NCI-H1436 treated with DMSO at 0.1 percent for 48 hours (cell line): ENCODE measurements at regions not wholly inside any gene's neighbourhood (a gene's known extent, or its start where the extent isn't known, plus 50 kb on each side); places are given as distances from the start of the nearest gene placed in this dataset.
"Not testable (repeated sequence)": the region's sequence is repeated elsewhere in the genome, so short reads cannot be mapped to it uniquely, and the experiment has no call there.

Experiments used
- DNase-seq: peaks from one replicate; lab custom pipeline; 2025; lab: John Stamatoyannopoulos, UW

DNA sequence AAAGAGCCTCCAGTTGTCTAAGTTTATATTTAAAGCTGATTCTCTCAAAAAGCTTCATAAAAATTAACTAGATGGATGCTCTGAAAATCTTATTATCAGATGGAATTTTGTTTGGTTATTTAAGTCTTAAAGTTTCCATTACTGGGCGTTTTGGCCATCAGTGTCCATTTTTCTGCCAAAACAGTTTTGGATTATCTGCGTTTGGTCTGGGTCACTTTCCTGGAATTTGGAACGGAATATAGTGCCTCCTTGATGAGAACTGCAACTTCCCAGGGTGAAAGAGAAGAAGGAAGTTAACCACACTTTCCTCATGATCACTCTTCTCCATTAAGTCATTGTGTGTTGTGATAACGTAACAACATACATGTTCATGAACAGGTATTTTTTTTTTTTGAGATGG, 764.9 kb upstream of the AUTS2 start:
- no peak for DNase-seq

DNA sequence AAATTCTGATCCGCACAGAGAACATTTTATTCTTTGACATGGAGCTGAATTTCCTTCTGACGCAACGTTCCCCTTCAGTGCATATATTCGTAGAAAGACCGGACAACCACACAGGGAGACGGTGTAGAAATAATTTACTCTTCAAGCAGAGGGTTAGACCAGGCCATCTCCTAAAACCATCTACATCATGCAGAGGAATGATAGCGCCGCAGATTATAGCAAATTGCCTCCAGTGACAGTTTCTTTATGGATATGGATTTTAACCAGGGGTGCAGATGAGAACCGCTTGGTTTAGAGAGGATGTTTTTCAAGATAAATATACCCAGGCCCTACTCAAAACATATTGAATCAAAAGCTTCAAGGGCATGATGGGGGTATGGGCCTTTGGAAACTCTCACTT, 759.3 kb upstream of the AUTS2 start:
- DNase-seq, result no peak

DNA sequence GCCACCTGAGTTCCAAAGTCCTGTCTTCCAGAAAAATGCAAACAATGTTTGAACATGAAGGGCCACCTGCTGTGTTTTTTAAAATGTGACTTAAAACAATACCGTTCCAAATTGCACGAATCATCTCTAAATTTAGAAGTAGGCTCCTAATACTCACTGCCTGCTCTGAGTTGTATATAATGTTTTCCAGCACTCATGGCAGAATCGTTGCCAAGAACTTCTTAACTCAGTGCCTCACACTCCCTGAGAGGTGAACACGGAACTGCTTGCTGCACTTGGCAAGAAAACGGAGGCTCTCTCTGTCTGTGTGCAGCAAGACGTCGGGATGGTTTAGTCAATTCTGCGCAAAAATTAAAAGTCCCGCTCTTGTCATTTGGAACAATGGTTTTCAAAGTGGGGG, 757.3 kb upstream of the AUTS2 start:
- no peak for DNase-seq

- DNase-seq, result not testable (repeated sequence)
Observed at GRCh38 chr7:68843985-68844384, 754.3 kb upstream of the AUTS2 start.

DNA sequence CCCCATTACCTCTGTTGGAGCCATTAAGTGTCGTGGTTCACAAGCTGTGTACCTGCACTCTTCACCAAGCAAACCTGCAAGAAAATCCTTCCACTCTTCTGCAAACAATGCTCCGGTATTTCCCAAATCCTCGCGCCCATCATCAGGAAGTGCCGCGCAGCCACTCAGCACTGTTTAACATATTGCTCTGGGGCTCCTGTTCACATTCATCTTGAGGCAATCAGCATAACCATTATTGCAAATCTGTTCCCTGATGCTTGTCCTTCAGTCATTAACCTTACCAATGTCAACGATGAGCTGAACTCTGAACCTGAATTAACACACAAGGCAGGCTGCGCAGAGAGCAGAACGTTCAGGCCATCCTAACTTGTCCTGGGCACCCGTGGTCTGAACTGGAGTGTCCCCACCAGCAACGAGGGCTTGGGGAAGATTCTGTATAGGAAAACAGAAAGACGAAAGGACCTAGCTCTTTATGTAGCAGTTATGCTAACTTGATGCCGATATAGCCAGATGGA, 751.4 kb upstream of the AUTS2 start:
- no peak for DNase-seq

- DNase-seq, result no peak
Observed at GRCh38 chr7:68853254-68853653, 745.0 kb upstream of the AUTS2 start.

GRCh38 chr7:68857571-68857970, 740.7 kb upstream of the AUTS2 start:
- DNase-seq, result no peak

DNA sequence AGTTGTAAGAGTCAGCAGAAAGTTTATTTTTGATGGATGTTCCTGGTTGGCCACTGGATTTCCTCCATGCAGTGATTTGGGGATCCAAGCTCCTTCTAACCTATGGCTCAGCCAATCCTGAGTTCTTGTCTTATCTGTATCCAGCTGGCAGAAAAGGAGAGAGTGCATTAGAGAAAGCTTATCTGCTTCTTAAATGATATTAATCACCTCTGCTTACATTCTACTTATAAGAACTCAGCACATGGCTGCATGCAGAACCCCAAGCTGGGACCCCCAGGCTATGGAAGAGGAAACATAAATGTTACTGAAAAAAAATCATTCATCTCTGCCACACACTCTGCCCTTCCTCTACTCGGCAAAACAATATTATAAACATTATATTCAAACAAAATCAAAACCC, 739.8 kb upstream of the AUTS2 start:
- no peak for DNase-seq

DNA sequence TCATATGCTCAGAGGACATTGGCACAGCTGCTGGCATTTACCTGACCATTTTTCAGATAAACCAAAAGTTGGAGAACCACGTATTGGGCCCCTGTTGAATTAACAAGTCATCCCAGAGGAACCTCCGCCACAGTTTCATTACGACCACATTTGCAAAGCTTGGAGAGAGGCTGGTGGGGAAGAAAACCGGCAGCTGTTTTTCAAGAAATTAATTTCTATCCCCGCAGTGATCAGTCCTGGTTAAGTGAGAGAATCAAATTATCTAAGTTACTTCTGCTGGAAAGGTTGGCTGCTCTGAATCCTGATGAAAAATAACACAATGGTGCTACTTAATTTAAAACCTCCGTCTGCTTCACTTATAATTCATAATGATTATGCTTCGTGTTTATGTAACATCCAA, 737.1 kb upstream of the AUTS2 start:
- DNase-seq, result no peak

DNA sequence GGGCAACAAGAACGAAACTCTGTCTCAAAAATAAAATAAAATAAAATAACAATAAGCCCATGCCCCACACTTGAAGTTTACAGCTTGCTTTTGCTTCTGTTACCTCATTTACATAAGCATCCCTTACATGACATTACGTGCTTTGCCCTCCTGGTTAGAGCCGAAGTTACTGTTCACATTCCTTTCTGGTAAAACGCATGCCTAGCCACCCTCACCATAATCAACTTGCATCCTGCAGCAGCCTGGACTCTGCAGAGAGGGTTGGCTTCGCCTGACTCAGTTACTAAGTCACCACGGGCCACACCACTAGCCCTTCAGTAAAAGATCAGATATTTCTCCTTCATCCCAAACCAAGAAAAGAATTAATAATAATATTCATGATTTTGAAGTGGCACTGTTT, 736.0 kb upstream of the AUTS2 start:
- no peak for DNase-seq

GRCh38 chr7:68862736-68863135, 735.5 kb upstream of the AUTS2 start:
- DNase-seq, result no peak

DNA sequence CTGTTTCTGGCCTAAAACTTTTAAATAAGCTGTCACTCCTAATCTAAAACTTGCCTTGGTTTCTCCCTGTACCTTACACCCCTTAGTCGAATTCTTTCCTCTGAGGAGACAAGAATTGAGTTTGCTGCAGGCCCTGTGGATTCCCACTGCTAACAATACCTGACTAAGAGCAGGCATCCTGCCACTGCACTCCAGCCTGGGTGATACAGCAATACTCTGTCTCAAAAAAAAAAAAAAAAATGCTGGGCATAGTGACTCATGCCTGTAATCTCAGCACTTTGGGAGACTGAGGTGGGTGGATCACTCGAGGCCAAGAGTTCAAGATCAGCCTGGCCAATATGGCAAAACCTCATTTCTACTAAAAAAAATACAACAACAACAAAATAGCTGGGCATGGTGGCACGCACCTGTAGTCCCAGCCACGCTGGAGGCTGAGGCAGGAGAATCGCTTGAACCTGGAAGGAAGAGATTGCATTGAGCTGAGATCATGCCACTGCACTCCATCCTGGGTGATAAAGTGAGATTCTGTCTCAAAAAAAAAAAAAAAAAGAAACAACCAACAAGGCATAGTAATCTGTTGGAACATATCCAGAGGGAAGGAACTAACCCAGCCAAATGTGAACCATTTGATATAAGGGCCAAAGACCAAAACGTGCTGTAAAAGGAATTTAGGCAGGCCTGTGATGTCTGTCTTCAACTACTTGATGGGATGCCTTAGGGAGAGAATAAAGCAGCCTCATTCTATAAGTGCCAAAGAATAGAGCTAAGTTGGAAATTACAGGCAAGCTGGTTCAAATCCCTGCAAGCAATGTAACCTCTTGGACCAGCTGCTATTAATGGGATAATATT, 732.7 kb upstream of the AUTS2 start:
- no peak for DNase-seq

GRCh38 chr7:68866200-68866570, 732.1 kb upstream of the AUTS2 start:
- DNase-seq, result no peak

GRCh38 chr7:68866721-68867120, 731.6 kb upstream of the AUTS2 start:
- DNase-seq, result not testable (repeated sequence)

DNA sequence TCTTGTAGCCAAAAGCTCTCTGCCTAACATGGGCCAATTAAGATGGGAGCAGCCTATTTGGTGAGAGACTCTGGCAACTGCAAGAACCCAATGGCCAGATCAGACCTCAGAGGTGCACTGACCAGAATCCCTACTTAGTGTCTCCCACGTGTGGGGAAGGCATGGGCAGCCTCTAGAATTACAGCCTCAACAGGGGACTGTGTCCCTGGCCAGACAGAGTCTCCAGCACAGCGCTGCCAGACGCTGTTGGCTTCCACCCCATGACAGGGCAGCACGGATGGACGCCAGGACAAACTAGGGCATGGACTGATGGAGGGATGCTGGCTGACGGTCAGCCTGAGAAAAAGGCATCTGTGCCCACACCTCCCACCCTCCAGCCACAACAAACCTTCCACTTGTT, 729.3 kb upstream of the AUTS2 start:
- DNase-seq, result no peak

DNA sequence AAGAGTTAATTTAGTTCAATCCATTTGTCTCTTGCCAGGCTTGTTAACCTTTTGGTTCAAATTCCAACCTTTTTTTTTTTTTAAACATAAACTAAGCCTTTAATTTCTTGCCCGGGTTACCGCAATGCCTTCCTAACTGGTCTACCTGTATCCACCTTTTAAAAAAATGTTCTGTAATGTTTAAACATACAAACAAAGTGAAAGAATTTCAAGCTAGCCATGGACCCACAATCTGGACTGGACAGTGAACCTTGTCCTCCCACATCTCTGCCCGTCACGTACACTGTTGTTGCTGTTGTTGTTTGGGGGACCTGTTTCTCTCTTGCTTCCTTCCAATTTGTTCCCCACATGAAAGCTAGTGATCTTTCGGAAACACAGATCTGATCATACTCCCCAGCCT, 724.7 kb upstream of the AUTS2 start:
- no peak for DNase-seq

DNA sequence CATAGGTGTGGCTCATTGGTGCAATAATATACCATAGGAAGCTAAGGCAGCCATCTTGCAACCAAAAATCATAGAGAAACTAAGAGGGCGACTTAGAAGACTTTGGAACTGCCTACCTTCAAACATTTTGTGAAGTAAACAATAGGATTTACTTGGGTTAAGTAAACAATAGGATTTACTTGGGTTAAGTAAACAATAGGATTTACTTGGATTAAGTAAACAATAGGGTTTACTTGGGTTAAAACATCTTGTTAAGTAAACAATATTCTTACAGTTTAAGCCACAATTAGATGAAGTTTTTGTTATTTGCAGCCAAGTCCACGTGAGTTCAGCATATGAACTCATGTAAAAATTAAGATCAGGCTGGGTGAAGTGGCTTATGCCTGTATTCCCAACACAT, 722.4 kb upstream of the AUTS2 start:
- DNase-seq, result no peak

GRCh38 chr7:68887116-68887515, 711.2 kb upstream of the AUTS2 start:
- not testable (repeated sequence) for DNase-seq

- DNase-seq, result peak; percentile 61
Observed at GRCh38 chr7:68888971-68889385, 709.3 kb upstream of the AUTS2 start.

GRCh38 chr7:68892236-68892635, 706.0 kb upstream of the AUTS2 start:
- DNase-seq, result no peak

DNA sequence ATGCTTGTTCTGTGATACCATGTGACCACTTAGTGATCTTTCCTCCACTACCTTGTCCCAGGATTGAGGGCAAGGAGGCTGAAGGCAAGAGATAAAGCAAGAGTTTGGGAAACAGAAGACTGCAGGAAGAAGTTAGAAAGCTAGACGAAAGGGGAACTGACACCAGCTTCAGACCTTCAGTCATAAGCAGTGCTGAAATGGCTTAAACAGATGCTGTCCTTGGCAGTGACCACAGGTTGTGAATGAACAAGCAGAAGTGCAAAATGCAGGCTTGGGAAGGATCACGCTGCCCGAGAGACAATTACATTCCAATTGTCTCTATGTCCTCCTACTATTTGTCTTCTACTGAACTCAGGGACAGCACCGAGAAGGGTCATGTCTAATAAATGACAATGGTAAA, 704.9 kb upstream of the AUTS2 start:
- no peak for DNase-seq

DNA sequence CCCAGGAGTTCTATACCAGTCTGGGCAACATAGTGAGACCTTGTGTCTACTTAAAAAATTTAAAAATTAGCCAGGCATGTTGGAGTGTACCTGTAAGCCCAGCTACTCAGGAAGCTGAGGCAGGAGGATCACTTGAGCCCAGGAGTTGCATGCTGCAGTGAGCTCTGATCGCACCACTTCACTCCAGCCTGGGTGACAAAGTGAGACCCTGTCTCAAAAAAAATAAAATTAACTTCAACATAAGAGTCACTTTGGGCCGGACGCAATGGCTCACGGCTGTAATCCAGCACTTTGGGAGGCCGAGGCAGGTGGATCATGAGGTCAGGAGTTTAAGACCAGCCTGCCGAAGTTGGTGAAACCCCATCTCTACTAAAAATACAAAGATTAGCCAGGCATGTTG, 699.1 kb upstream of the AUTS2 start:
- DNase-seq, result not testable (repeated sequence)

DNA sequence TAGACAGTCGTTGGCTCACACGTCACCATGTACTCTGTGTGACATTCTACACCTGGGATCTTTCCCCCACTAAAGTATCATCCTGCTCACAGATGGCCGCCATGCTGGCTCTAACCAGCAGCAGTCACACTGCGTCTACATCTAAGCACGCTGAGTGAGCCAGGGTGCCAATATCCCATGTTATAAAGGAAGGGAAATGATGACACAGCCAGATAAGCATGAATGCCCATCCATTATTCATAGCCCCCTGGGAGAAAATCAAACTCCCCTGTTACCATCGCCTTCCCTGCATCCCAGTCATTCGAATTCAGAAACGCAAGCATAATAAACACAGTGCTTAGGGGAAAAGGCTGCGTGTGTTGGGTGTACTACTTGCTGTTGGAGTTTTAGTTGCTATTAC, 698.2 kb upstream of the AUTS2 start:
- DNase-seq, result no peak

DNA sequence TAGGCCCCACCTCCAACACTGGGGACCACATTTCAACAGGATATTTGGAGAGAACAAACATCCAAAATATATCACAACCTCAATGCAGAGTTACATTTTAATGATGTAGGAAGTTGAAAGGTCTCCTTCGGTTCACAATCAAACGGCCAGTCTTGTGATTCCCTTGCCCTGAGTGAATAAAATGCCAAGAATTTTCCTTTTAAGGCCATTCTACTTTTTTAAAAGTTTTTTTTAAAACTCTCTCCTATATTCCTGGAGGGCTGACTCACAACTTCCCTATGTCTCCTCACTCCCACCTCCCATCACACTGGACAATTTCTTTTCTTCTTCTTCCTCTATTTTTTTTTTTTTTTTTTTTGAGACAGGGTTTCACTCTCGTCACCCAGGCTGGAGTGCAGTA, 693.6 kb upstream of the AUTS2 start:
- no peak for DNase-seq
